ENCODE measurements at regions not wholly inside any gene's neighbourhood (a gene's known extent, or its start where the extent isn't known, plus 50 kb on each side); places are given as distances from the start of the nearest gene placed in this dataset.

DNA sequence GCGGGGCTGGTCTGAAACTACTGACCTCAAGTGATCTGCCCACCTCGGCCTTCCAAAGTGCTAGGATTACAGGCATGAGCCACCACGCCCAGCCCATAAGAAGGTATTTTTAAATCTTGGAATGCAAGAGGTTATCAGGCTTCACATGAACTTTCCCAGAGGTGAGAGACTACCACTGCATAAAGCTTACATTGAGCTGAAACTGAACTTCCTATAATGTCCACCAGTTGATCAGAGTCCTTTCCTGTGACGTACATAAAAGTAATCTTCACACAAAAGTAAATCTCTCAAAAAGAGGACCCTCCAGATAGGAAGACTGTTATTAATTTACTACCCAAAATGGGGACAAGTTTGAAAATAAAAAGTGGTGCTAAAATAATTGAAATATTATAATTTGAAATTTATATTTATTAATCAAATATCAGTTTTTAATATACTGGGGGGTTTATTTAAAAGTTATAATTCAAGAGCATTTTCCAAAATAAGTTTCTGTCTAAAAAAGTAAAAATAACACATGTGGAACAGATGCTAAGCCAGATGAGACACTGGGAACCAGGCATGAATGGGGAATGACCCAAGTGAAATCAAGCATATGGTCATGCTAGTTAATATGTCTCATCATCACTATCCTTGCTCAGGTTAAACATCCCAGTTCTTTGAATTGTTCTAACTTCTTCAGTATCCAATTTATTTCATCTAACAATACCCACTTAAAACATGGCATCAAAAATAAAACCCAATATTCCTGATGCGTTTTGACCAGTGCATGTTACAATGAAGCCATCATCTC, 269.9 kb upstream of the UBE2E2 start:
- TF ChIP-seq, protein P1, sequence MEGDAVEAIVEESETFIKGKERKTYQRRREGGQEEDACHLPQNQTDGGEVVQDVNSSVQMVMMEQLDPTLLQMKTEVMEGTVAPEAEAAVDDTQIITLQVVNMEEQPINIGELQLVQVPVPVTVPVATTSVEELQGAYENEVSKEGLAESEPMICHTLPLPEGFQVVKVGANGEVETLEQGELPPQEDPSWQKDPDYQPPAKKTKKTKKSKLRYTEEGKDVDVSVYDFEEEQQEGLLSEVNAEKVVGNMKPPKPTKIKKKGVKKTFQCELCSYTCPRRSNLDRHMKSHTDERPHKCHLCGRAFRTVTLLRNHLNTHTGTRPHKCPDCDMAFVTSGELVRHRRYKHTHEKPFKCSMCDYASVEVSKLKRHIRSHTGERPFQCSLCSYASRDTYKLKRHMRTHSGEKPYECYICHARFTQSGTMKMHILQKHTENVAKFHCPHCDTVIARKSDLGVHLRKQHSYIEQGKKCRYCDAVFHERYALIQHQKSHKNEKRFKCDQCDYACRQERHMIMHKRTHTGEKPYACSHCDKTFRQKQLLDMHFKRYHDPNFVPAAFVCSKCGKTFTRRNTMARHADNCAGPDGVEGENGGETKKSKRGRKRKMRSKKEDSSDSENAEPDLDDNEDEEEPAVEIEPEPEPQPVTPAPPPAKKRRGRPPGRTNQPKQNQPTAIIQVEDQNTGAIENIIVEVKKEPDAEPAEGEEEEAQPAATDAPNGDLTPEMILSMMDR (IDR thresholded peaks at IDR 0.05; ENCODE audit: insufficient read depth, low read length, poor library complexity, severe bottlenecking), result no peak
- TF ChIP-seq EZH2phosphoT487 (conservative IDR thresholded peaks at IDR 0.05; ENCODE audit: low read length), result no peak
